Gastroesophageal sphincter (tissue), 3 donors: ENCODE measurements at regions not wholly inside any gene's neighbourhood (a gene's known extent, or its start where the extent isn't known, plus 50 kb on each side); places are given as distances from the start of the nearest gene placed in this dataset.

Experiments used
- CTCF ChIP-seq, 4 experiments: fragments of 200-600 bp in 2 of 4; fragments of 450-650 bp in 2 of 4; sonication (generic) in 1 of 4; IDR thresholded peaks; one replicate each; pipeline ENCODE4 v1.5.1; 2017 to 2019; ENCODE audit warnings: antibody characterized with exemption in 4 of 4, mild to moderate bottlenecking in 2 of 4, moderate library complexity in 2 of 4
- EP300 ChIP-seq: sonication (generic); formaldehyde crosslinking; IDR thresholded peaks from one replicate; pipeline ENCODE4 v1.6.1; 2017; ENCODE audit warnings: antibody characterized with exemption, mild to moderate bottlenecking
- POLR2A ChIP-seq, 2 donors: fragments of 450-650 bp; IDR thresholded peaks; one replicate each; pipeline ENCODE4 v1.6.1; 2017; ENCODE audit warnings: antibody characterized with exemption in 2 of 2, mild to moderate bottlenecking in 2 of 2, moderate library complexity in 1 of 2
- POLR2AphosphoS5 ChIP-seq: sonication (generic); formaldehyde crosslinking; IDR thresholded peaks from one replicate; pipeline ENCODE4 v1.6.1; 2017; ENCODE audit warnings: antibody characterized with exemption

- TF ChIP-seq CTCF (IDR thresholded peaks at IDR 0.05) (no peak), POLR2AphosphoS5 (no peak), POLR2A (IDR thresholded peaks at IDR 0.05) (no peak), EP300 (no peak)
Observed at GRCh38 chr13:39920613-39921012, 265.2 kb downstream of the COG6 start.
